Hematopoietic multipotent progenitor cell treated with erythropoietin and hydrocortisone succinate and interleukin-3 and kit ligand, for 17 days (in vitro differentiated cells): ENCODE measurements at regions not wholly inside any gene's neighbourhood (a gene's known extent, or its start where the extent isn't known, plus 50 kb on each side); places are given as distances from the start of the nearest gene placed in this dataset.

Experiments used
- DNase-seq: peaks from one replicate; pipeline ENCODE4 v3.0.0-alpha.2; 2015; ENCODE audit warnings: low spot score

DNA sequence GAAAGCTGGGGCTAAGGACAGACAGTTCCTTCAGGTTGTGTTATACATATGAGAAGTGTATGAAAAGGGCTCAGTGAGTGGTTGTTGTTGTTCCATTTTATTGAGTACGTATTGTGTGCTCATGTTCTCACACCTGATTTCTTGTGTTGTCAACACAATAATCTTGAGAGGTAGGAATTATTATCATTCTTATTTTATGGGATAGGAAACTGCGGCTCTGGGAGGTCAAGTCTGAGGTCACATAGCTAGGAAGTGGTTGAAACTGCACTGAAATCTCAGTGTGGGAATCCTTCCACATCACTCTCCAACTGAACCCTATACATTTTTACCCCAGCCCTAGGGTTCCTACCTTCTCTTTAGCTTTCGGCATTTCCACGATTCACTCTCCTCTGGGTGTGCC lies 124.2 kb upstream of the CXCR4 start:
- no peak for DNase-seq

GRCh38 chr2:136239079-136239685 lies 121.2 kb upstream of the CXCR4 start:
- DNase-seq, result no peak

GRCh38 chr2:136238286-136239078 lies 120.5 kb upstream of the CXCR4 start:
- DNase-seq, result no peak

GRCh38 chr2:136236019-136236418 lies 118.1 kb upstream of the CXCR4 start:
- DNase-seq, result no peak

GRCh38 chr2:136235546-136235945 lies 117.6 kb upstream of the CXCR4 start:
- DNase-seq, result no peak

DNA sequence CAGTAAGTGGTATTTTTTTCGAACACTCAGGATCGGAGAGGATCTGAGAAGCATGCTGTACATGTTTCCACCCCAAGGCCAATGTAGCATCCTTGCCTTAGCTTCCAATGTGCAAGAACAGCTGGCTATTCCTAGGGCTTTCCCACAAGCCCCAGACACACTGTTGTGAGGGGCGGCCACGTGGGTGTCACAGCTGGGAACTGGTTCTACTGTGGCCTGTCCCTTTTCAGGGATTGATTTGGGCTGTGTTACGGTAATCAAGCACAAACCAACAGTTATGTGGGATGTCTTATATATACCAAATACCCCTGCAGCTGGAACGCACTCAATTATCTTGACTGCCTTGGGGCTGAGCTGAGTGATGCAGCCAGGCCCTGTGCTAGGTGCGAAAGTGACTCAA lies 116.3 kb upstream of the CXCR4 start:
- no peak for DNase-seq

GRCh38 chr2:136233298-136233697 lies 115.3 kb upstream of the CXCR4 start:
- no peak for DNase-seq

GRCh38 chr2:136232456-136233172 lies 114.7 kb upstream of the CXCR4 start:
- no peak for DNase-seq

GRCh38 chr2:136230464-136230863 lies 112.5 kb upstream of the CXCR4 start:
- no peak for DNase-seq

DNA sequence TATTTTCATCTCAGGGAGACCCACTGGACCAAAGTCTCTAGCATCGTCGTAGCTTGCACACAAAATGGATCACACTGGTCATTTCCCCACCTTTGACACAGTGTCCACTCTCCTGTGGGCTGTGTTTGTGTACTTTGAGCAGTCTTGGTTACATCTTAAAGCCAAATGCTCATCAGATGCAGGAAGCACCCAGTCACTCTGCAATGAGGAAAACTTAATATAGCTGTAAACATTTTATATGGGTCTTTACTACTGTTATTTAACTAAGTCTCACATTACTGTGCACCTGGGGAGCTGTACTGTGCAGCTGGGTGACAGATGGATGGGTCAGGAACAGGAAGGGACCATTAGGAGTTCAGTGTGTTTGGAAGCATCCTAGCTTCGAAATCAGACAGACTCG lies 109.0 kb upstream of the CXCR4 start:
- DNase-seq, result no peak

GRCh38 chr2:136225950-136226835 lies 108.2 kb upstream of the CXCR4 start:
- no peak for DNase-seq

- no peak for DNase-seq
Observed at GRCh38 chr2:136223274-136223673, 105.3 kb upstream of the CXCR4 start.

DNA sequence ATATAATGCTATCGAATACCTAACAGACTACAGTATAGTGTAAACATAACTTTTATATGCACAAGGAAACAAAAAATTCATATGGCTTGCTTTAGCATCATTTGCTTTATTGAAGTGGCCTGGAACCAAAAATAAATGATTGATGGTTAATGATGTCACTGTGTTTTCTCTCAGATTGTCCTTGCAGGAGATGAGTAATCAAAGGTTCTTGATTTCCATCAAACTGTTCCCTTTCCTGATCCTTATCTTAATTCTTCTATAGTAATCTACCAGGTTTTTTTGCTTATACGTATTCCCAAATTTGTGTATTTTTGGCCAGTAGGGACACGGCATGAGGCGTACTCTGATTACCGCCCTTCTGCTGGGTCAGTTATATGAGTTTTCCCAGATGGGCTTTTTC lies 104.9 kb upstream of the CXCR4 start:
- no peak for DNase-seq

- DNase-seq, result no peak
Observed at GRCh38 chr2:136221026-136221425, 103.1 kb upstream of the CXCR4 start.

DNA sequence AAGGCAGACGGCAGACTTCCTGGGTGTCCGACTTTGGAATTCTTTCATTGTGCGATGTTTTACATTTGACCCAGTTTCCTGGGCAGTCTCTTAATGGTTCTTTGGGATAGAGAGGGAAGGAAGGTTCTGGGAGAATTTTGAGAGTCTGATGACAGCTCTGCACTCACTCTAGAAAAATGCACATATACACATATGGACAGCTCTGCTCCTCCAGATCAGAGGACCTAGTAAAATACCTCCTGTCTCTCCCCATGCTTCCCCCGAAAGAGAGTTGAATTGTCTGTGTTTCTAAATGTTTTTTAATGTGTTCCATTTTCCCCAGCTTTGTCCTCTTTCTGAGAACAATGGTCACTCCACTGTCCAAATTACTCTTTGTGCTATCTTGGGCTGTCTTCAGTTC lies 102.0 kb upstream of the CXCR4 start:
- DNase-seq, result no peak

- DNase-seq, result no peak
Observed at GRCh38 chr2:136219341-136219740, 101.4 kb upstream of the CXCR4 start.

DNA sequence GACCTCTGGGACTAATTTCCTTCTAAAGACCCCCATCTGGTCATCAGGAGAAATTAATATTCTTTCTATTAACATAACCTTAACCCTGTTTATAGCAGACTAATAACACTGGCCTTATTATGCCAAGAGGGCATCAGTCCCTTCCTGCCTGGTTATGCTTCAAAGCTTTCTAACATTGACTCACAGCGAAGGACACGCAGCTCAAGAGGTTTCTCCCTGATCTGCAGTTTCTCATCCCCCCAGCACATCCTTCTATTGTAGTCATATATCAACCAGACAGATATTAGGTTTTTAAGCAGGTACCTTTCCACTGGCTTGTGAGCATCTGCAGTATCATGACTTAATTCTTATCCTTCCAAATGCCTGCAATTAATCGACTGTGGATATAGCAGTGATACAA lies 100.0 kb upstream of the CXCR4 start:
- DNase-seq, result no peak

DNA sequence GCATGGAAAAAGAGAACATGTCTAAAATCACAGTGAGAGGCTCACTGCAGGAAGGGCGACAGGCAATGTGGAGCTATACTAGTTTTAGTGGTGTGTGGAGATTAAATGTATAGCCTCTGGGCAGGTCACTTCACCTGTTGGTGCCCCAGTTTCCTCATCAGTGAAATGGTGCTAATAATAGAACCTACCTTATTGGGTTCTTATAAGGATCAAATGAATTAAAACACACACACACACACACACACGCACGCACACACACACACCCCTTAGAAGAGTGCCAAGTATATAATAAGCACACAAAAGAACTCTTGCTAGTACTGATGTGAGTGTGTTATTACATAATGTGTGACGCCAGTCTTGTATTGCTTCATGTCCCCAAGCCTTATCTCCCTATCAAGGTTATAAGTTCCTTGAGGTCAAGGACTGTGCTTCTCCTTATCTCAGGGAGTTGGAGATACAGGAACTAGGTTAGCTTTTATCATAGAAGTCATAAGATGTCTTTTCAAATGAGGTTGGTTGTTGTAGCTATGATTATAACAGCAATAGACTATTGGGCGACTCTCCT lies 98.0 kb upstream of the CXCR4 start:
- DNase-seq, result no peak

- DNase-seq, result no peak
Observed at GRCh38 chr2:136215449-136215848, 97.5 kb upstream of the CXCR4 start.

- DNase-seq, result no peak
Observed at GRCh38 chr2:136214307-136215200, 96.6 kb upstream of the CXCR4 start.

GRCh38 chr2:136213836-136214235 lies 95.9 kb upstream of the CXCR4 start:
- no peak for DNase-seq
